ENCODE measurements at regions not wholly inside any gene's neighbourhood (a gene's known extent, or its start where the extent isn't known, plus 50 kb on each side); places are given as distances from the start of the nearest gene placed in this dataset.

DNA sequence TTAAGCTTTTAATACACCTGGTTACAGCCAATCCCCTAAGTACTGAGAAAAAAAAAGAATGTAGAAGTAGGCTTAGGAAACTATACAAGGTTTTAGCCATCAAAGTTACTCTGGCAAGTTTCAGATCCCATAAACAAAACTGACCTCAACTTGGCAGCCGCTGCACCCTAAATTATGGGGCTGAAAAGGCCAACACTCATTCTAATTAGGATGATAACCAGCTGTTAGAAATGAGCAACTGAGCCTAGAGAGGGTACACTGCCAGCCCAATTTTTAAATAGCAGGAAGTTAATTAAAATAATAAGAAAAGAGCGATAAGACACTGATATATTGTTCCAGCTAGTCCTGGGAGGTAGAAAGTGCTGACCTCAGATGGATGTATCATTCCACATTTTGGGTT lies 105.7 kb upstream of the VAV3 start:
- no peaks in the 10 kb centered on the region for H3K36me3 ChIP-seq (ENCODE audit: control insufficient read depth, low read length)
- H3K9me2 ChIP-seq (replicated peaks; ENCODE audit: control insufficient read depth, low read length) = no peaks in the 10 kb centered on the region; the same call in 1 of the 2 replicates
- H3K27me3 ChIP-seq (ENCODE audit: control insufficient read depth, low read length) = no peaks in the 10 kb centered on the region
- no peak overlapping the region for H3K4me3 ChIP-seq (ENCODE audit: low read length)
- no peak overlapping the region for H3K4me2 ChIP-seq (ENCODE audit: low read length)
- no peaks in the 10 kb centered on the region for H3K79me2 ChIP-seq (ENCODE audit: control insufficient read depth, low read length)
- H3K4me1 ChIP-seq (ENCODE audit: control insufficient read depth, low read length) = peaks cover 18% of the 10 kb centered on the region
- 0 out of 2 replicates have a peak, but pooled peaks cover 2% of the 10 kb centered on the region for H3F3A ChIP-seq (ENCODE audit: control insufficient read depth, insufficient read depth)
- no peak for TF ChIP-seq EZH2phosphoT487 (IDR thresholded peaks at IDR 0.05; ENCODE audit: borderline replicate concordance, low read length)
- TF ChIP-seq, protein P1, sequence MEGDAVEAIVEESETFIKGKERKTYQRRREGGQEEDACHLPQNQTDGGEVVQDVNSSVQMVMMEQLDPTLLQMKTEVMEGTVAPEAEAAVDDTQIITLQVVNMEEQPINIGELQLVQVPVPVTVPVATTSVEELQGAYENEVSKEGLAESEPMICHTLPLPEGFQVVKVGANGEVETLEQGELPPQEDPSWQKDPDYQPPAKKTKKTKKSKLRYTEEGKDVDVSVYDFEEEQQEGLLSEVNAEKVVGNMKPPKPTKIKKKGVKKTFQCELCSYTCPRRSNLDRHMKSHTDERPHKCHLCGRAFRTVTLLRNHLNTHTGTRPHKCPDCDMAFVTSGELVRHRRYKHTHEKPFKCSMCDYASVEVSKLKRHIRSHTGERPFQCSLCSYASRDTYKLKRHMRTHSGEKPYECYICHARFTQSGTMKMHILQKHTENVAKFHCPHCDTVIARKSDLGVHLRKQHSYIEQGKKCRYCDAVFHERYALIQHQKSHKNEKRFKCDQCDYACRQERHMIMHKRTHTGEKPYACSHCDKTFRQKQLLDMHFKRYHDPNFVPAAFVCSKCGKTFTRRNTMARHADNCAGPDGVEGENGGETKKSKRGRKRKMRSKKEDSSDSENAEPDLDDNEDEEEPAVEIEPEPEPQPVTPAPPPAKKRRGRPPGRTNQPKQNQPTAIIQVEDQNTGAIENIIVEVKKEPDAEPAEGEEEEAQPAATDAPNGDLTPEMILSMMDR (IDR thresholded peaks at IDR 0.05; ENCODE audit: low read depth, low read length, poor library complexity, severe bottlenecking) = no peak
- H3K27ac ChIP-seq (ENCODE audit: low read depth, low read length) = no peak overlapping the region
- H3K9me3 ChIP-seq (ENCODE audit: control insufficient read depth, insufficient read depth, low read length) = no peaks in the 10 kb centered on the region
- no peaks in the 10 kb centered on the region for H4K20me1 ChIP-seq (ENCODE audit: control insufficient read depth, insufficient read depth, low read depth, low read length)

DNA sequence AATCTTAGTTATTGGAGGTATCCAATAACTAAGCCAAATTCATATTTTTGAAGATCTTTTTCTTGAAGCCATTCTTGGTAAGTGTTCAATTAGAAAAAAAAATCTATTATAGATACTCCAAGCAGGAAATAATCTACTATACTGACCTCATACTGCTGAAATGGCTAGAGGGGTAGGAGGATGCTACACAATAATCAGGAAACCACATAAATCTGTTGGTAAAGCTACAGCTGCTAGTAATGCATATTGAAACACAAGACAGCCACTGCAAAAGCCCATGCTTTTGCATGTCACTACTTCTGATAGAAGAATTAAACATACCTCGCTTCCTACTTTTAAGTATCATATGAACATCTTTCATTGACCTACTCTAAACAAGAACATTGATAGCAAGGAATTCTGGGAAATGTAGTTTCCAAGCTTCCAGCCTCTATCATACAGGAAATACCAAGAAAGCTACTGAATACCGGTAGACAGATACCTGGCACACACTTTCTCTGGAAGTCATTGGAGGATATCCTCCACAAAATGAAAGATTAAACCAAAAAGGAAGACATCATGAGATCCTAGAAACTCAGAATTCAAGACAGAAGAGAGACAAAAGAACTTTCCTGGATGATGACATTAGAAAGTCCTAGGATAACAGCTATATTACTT lies 103.0 kb upstream of the VAV3 start:
- Histone ChIP-seq H4K20me1 (ENCODE audit: control insufficient read depth, insufficient read depth, low read depth, low read length) (no peaks in the 10 kb centered on the region), H3K4me3 (ENCODE audit: low read length) (no peak overlapping the region), H3K9me3 (ENCODE audit: control insufficient read depth, insufficient read depth, low read length) (0 out of 2 replicates have a peak, but pooled peaks cover 2% of the 10 kb centered on the region), H3K27me3 (ENCODE audit: control insufficient read depth, low read length) (no peaks in the 10 kb centered on the region), H3K27ac (ENCODE audit: low read depth, low read length) (no peak overlapping the region), H3F3A (ENCODE audit: control insufficient read depth, insufficient read depth) (no peaks in the 10 kb centered on the region), H3K79me2 (ENCODE audit: control insufficient read depth, low read length) (no peaks in the 10 kb centered on the region), H3K9me2 (replicated peaks; ENCODE audit: control insufficient read depth, low read length) (no peaks in the 10 kb centered on the region; the same call in 1 of the 2 replicates), H3K36me3 (ENCODE audit: control insufficient read depth, low read length) (no peaks in the 10 kb centered on the region), H3K4me2 (ENCODE audit: low read length) (no peak overlapping the region), H3K4me1 (ENCODE audit: control insufficient read depth, low read length) (peaks cover 9% of the 10 kb centered on the region)
- no peak for TF ChIP-seq EZH2phosphoT487 (IDR thresholded peaks at IDR 0.05; ENCODE audit: borderline replicate concordance, low read length)
- TF ChIP-seq, protein P1 (IDR thresholded peaks at IDR 0.05; ENCODE audit: low read depth, low read length, poor library complexity, severe bottlenecking) = no peak

DNA sequence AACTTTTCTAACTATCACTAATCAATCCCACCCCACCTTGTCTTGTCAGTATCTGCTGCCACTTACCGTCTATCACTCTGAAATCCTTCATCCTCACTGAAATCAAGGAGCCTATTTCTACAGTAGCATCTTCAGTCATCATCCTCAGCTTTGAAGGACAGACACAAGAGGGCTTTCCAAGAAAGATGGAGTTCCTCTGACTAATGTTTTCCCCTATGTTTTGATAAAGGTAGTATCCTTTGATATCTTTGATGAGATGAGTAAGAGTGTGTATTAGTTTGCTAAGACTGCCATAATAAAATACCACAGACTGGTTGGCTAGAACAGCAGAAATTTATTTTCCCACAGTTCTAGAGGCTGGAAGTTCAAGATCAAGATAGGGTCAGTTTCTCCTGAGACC lies 101.8 kb upstream of the VAV3 start:
- Histone ChIP-seq H3K9me2 (replicated peaks; ENCODE audit: control insufficient read depth, low read length) (no peaks in the 10 kb centered on the region; the same call in 1 of the 2 replicates), H3K4me1 (ENCODE audit: control insufficient read depth, low read length) (peaks cover 15% of the 10 kb centered on the region), H3K4me3 (ENCODE audit: low read length) (no peak overlapping the region), H3K9me3 (ENCODE audit: control insufficient read depth, insufficient read depth, low read length) (0 out of 2 replicates have a peak, but pooled peaks cover 4% of the 10 kb centered on the region), H4K20me1 (ENCODE audit: control insufficient read depth, insufficient read depth, low read depth, low read length) (no peaks in the 10 kb centered on the region), H3K36me3 (ENCODE audit: control insufficient read depth, low read length) (no peaks in the 10 kb centered on the region), H3K4me2 (ENCODE audit: low read length) (no peak overlapping the region), H3K27me3 (ENCODE audit: control insufficient read depth, low read length) (no peaks in the 10 kb centered on the region), H3K79me2 (ENCODE audit: control insufficient read depth, low read length) (no peaks in the 10 kb centered on the region), H3F3A (ENCODE audit: control insufficient read depth, insufficient read depth) (no peaks in the 10 kb centered on the region), H3K27ac (ENCODE audit: low read depth, low read length) (no peak overlapping the region)
- TF ChIP-seq EZH2phosphoT487 (IDR thresholded peaks at IDR 0.05; ENCODE audit: borderline replicate concordance, low read length) = no peak
- TF ChIP-seq, protein P1 (IDR thresholded peaks at IDR 0.05; ENCODE audit: low read depth, low read length, poor library complexity, severe bottlenecking) = no peak

Data from DOHH2 (cell line).